HG03095 (cell line): ENCODE measurements at regions not wholly inside any gene's neighbourhood (a gene's known extent, or its start where the extent isn't known, plus 50 kb on each side); places are given as distances from the start of the nearest gene placed in this dataset.
"Not testable (repeated sequence)": the region's sequence is repeated elsewhere in the genome, so short reads cannot be mapped to it uniquely, and the experiment has no call there.

Experiments
- ATAC-seq: cut with Tn5 transposase; IDR thresholded peaks from one replicate; pipeline ENCODE4 v1.9.1; 2021; ENCODE audit warnings: moderate library complexity; ENCODE audit not compliant: unreplicated experiment

- ATAC-seq, result no peak
Measured at GRCh38 chr10:111560027-111560426, 483.2 kb downstream of the ADRA2A start.

- ATAC-seq, result no peak
Measured at GRCh38 chr10:111561124-111561523, 484.3 kb downstream of the ADRA2A start.

GRCh38 chr10:111565542-111565941 lies 488.7 kb downstream of the ADRA2A start:
- ATAC-seq, result no peak

- ATAC-seq, result no peak
Measured at GRCh38 chr10:111578076-111578475, 501.2 kb downstream of the ADRA2A start.

GRCh38 chr10:111579473-111579872 lies 502.6 kb downstream of the ADRA2A start:
- no peak for ATAC-seq

- no peak for ATAC-seq
Measured at GRCh38 chr10:111590703-111591102, 513.9 kb downstream of the ADRA2A start.

- no peak for ATAC-seq
Measured at GRCh38 chr10:111593578-111593977, 516.7 kb downstream of the ADRA2A start.

- ATAC-seq, result no peak
Measured at GRCh38 chr10:111595173-111595572, 518.3 kb downstream of the ADRA2A start.

- peak; percentile 90 for ATAC-seq
Measured at GRCh38 chr10:111598433-111599059, 521.7 kb downstream of the ADRA2A start.

GRCh38 chr10:111599943-111600342 lies 523.1 kb downstream of the ADRA2A start:
- ATAC-seq, result no peak

- no peak for ATAC-seq
Measured at GRCh38 chr10:111600772-111601171, 523.9 kb downstream of the ADRA2A start.

GRCh38 chr10:111612273-111612672 lies 535.4 kb downstream of the ADRA2A start:
- no peak for ATAC-seq

GRCh38 chr10:111634191-111634590 lies 549.4 kb downstream of the GPAM start:
- no peak for ATAC-seq

GRCh38 chr10:111646021-111646420 lies 537.5 kb downstream of the GPAM start:
- ATAC-seq, result no peak

- no peak for ATAC-seq
Measured at GRCh38 chr10:111648046-111648445, 535.5 kb downstream of the GPAM start.

- ATAC-seq, result not testable (repeated sequence)
Measured at GRCh38 chr10:111649080-111649479, 534.5 kb downstream of the GPAM start.

GRCh38 chr10:111650088-111650487 lies 533.5 kb downstream of the GPAM start:
- no peak for ATAC-seq

GRCh38 chr10:111656066-111656465 lies 527.5 kb downstream of the GPAM start:
- ATAC-seq, result no peak

- ATAC-seq, result no peak
Measured at GRCh38 chr10:111677759-111678158, 505.8 kb downstream of the GPAM start.

- no peak for ATAC-seq
Measured at GRCh38 chr10:111686796-111687195, 496.8 kb downstream of the GPAM start.

- no peak for ATAC-seq
Measured at GRCh38 chr10:111698711-111699110, 484.9 kb downstream of the GPAM start.

GRCh38 chr10:111703986-111704385 lies 479.6 kb downstream of the GPAM start:
- ATAC-seq, result no peak

GRCh38 chr10:111705021-111705420 lies 478.5 kb downstream of the GPAM start:
- no peak for ATAC-seq
